T-helper 1 cell (primary cell): ENCODE measurements at regions not wholly inside any gene's neighbourhood (a gene's known extent, or its start where the extent isn't known, plus 50 kb on each side); places are given as distances from the start of the nearest gene placed in this dataset.

Experiments
- DNase-seq, 5 donors: peaks; one replicate each; pipeline ENCODE4 v3.0.0-alpha.2; 2012 to 2020

DNA sequence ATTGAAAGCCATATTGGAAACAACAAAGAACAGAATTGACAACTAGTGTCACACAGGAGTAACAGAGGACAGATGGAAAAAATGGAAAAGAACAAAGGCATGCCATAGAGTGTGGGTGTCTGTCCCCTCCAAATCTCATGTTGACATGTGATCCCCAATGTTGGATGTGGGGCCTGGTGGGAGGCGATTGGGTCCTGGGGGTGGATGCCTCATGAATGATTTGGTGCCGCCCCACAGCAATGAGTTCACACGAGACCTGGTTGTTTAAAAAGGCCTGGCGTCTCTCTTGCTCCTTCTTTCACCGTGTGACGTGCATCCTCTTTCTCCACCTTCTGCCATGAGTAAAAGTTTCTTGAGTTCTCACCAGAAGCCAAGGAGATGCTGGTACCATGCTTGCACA, 87.4 kb upstream of the GPR26 start:
- no peak for DNase-seq

DNA sequence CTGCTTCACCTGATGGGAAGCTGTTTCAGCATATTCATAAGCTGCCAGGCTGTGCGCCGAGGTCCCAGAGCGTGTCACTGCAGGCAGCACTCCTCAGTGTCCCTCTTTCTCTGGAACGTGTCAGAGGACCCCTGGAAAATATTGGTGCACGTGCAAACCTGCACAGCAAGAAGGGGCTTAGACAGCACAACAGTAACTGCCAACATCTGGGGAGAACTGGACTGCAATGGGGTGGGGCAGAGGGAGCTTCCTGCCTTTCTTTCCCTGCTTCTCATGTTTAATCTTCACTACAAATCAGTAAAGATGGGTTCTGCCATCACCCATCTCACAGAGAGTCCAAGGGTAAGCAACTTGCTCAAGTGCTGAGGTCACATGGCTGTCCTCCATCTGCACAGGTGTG, 86.5 kb upstream of the GPR26 start:
- no peak for DNase-seq

DNA sequence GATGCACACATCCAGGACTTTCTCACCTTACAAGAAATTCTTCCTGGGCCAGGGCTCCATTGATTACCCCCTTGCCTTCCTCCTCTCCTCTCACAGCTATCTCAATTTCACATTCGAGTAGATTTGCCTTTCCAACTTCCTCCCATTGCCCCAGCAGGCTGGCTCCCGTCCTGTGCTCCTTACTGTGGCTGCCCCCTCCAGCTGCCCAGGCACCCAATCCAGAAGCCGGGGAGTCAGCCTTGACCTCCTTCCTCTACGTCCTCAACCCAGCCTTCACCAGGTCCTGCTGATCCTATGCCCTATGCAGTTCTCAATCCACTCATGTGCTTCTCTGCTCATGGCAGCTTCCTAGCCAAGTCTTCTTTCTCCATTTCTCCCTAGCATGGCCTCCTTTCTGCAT, 85.7 kb upstream of the GPR26 start:
- DNase-seq = no peak

DNA sequence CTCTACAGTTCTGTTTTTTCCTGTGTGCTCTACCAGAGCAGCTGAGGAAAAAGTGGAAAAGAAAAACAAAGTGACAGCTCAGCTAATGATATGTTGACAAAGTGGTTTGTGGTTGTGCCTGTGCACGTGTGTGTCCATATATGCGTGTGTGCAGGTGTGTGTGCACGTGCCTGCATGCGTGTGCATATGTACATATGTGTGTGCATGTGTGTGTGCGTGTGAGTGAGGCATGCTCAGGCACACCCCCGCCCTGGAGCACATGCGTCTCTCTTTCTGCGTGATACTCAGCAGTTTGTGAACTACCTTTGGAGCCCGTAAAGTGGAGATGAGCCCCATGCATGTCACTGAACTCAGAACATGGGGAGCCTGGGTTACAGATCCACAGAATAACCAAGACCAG, 84.5 kb upstream of the GPR26 start:
- no peak for DNase-seq

DNA sequence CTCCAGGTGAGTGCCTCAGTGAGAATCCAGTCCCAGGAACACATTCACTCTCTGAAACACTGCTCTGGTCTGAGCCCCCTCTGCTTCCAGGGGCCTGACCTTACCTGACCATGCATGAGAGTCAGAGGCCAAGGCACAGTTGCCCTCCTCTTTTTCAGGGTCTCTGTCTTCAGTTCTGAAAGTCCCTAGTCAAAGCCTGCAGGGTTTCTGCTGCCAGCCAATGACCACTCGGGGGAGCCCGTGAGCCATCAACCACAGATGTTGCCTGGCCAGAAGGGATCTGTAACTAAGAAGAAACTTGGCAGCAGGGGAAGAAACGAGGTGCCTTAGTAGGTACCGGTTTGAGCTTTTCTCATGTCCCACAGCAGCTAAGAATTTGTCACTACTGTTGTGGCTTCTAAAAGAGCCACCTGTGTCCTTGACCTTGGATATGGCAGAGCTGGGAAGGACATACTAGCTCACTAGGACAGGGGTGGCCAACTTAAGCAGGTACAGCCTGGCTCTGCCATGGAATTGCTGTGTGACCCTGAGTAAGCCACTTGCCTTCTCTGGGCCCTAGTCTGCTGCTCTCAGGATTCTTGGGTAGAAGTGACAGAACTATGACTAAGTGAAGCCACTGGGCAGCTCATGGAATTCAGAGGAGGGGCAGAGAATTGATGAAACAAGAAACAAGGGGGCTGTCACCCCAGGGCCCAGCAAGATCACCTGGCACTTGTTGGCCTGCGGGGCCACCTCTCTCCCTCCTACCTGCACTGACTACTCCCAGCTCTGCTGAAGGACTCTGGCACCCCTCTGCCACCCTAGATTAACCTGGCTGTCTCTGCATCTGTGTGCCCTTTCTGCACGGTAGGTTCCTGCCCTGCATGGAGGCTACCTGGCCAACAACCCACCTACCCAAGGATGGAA, 83.8 kb upstream of the GPR26 start:
- peak in 4 of 5 donors; percentile 24 to 45 (median 33) for DNase-seq

DNA sequence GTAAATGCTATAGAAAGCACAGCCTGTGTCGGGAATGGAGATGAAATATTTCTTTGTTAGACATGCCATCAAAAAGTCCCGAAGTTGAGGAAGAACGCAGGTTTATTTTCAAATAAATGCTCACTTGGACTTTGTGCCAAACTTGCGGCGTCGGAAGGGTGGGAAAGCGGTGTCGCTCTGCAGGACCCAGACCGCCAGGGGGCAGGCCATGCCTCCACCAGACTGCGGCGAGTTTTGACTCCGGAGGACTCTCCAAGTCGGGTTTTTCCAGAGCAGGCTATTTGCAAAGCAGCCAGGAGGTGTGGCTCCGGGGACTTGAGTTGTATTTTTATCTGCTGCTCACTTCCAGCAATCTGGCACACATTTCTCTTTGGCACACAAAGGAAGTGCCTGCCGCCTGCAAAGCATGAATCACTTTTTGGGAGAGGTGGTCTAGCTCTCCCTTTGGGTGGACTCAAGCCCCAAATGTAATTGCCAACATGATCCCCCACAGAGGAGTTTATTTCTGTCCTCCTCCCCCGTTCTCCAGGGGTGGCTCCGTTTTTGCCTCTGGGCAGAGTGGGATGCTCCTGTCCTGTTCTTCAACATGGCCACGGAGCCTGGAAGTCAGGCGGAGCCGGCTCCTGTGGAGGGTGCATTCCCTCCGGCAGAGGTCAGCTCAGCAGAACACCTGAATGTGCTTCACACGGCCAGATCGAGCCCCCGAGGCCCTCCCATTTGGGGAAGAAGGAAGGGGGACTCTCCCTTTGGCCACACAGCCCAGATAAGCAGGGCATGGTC, 82.3 kb upstream of the GPR26 start:
- DNase-seq = peak in 1 of 5 donors; percentile 9

DNA sequence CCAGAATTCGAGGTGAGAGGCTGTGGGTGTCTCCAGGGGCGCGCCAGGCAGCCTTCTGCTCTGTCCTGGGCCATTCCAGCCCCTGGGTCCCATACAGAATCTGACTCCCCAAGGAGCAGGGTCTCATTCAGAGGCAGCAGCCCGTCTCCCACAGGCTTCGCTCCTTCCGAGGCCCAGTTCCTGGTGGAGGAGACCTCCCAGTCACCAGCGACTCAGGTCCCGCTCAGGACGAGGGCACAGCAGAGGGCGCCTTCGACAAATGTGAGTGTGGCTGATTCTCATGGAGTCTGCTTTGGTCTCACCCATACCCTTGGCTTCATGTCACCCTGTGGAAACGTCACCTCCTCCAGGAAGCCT, 81.8 kb upstream of the GPR26 start:
- DNase-seq = no peak

DNA sequence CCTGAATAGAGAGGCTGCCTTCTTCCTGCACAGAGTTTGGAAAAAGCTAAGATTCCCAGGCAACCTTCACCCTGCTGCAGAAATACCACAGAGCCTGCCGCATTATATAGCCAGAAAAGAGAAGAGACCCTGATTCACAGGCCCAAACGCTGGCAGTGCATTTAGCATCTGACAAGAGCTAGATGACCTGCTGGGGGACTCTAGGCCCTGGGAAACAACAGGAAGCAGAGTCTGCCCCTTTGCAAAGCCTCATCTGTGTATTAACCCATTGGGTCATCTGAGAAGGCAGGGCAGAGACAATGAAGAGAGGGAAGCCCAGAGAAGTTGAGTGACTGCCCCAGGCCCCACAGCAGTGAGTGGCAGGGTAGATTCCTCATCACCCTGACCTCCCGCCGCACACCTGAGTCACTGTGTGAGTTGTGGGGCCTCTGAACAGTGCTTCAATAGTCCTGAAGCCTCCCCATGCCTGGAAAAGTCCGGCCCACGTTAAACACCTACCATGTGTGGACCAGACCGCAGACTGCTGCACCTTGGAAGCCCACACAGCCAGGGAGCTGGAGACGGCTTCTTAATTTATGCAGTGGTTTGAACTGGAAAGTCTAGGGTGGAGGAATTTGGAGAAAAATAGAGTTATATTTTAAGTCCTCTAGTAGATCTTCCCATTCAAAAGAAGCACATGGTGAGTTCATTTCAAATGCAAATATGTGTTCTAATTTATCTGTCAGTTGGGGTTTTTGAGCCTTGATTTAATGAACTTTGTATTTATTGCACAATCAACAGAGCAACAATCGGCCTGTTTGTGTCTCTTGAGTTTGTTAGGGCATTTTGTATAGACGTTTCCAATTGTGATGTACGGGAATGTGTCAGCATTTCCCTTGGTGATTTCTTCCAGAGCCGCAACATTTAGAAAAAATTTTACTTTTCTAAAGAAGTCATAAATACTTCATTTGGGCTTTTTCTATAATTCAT, 80.4 kb upstream of the GPR26 start:
- no peak for DNase-seq

DNA sequence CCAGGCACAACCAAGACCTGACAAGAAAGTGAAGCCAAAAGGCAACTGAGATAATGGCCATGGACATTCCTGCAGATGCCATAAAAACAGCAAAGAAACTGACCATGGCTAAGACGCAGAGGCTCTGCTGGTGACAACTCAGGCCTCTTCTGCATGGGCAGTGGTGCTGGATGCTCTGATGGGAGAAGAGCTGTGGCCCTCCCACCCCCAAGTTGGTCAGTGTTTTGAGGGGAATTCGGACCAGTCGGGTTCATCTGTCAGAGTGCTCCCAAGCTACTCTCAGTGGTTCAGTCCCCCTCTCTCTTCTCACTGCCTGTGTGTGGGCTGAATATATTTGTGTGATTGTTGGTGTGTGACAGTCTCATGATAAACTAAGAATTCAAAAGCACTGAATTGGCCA, 79.0 kb upstream of the GPR26 start:
- DNase-seq = no peak

DNA sequence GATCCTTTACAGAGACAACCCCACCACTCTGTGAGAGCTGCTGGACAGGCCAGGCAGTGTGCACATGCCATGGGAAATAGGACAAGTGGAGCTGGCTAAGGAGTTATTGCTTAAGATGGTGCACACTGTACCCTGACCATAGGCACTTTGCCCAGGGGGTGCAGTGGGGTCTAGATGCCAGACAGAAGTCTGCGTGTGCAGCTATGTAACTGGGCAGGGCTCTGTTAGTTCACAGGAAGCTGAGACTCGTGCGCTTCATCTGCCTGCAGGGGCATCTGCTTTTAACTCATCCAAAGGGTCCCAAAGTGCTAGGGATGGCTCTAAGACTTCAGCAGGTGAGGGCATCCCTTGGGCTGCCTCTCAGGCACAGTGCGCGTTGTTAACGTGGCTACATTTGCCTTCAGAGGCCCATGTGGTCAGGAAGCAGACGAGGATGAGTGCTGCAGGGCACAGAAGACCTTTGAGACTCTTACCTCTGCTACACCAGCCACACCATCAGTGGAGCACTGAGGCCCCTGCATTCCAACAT, 77.7 kb upstream of the GPR26 start:
- DNase-seq = no peak

DNA sequence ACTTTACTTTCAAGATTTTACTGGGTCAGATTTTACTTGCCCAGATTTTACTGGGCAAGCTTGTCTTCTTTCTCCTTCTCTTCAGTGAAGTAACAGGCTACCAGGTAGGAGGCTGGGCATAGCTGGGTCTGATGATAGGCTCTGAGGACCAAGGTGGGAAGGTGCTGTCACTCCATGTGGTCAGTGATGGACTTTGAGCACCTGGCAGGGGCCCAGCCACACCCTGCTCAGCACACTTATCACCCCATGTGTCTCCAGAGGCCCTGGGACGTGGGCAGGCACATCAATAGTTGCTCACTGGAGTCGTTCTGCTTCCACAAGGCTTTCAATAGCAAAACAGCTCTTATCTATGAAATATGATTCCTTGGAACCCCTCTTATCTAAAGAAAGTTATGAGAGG, 70.5 kb upstream of the GPR26 start:
- no peak for DNase-seq

DNA sequence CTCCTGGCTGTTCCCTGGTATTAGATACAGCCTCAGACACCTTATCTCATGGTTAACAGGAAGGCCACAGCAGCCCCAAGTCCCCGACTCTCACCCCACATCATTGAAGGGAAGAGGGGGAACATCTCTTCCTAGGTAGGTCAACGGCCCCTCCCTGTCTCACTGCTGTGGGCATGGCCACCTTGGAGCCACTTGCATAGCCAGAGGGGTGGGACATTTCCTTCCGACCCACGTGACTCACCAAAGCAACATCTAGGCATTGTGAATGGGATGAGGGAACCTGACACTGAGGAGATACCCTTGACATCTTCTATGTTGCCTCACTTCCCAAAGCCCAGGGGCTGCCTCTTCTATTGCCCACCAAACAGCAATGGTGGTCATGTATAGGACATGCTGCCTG, 68.5 kb upstream of the GPR26 start:
- no peak for DNase-seq

DNA sequence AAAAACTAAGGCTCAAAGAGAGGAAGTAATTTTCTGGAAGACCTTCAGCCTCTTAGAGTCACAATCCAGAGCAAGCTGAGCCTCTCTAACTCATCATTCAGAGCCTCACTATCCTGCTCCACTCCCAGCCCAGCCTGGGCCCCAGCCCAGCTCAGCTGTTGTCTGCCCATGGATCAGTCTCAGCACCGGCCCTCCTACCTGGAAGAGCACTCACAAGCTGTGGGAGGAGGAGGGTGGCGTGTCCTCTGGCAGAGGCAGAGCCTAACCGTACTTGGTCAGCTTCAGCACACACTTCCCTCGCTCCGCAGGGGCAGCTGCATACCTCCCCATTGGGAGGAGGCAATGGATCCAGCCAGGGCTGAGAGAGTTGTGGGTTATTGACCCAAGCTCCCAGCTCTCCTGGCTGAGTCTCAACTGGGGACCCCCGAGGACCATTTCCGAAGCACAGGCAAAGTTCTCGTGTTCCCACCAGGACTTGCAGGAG, 66.7 kb upstream of the GPR26 start:
- no peak for DNase-seq

DNA sequence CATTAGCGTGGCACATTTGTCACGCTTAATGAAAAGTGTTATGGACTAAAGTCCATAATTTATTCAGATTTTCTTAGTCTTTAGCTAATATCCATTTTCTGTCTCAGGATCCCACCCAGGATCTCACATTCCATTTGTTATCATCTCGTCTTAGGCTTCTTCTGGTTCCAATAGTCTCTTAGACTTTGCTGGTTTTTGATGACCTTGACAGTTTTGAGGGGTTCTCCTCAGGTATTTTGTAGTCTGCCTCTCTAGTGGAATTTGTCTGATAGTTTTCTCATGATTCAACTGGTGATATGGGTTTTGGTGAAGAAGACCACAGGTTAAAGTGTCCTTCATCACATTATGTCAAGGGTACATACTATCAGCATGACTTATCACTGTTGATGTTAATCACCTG, 66.0 kb upstream of the GPR26 start:
- DNase-seq = no peak

DNA sequence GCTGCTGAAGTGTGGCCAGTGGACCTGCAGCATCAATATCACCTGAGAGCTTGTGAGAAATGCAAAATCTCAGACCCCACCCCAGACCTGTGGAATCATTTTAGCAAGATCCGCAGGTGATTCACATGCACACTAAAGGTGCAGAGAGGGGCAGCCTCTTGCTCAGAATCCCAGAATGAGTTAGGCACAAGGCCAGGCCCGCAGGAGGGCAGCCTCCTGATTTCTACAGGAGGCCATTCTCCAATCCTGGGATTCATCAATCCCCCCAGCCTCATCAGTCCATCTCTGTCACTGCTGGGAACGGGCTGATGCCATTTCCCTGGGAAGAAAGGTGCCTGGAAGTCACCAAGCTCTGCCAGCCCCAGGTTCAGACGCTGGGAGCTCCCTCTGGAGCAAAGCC, 63.0 kb upstream of the GPR26 start:
- no peak for DNase-seq

DNA sequence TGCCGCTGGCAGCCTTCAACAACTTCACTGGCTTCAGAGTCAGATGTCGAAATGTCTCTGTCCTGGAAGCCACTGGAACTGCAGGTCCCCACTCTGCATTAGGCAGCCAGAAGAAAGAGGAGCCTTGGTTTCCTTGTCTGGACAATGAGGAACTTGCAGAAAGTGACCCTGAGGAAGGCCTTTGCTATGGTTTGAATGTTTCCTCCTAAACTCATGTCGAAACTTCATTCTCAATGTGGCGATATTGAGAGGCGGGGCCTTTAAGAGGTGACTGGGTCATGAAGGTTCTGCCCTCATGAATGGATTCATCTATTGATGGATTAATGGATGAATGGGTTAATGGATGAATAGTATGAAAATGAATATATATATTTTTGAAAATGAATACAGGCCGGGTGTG, 61.6 kb upstream of the GPR26 start:
- no peak for DNase-seq

DNA sequence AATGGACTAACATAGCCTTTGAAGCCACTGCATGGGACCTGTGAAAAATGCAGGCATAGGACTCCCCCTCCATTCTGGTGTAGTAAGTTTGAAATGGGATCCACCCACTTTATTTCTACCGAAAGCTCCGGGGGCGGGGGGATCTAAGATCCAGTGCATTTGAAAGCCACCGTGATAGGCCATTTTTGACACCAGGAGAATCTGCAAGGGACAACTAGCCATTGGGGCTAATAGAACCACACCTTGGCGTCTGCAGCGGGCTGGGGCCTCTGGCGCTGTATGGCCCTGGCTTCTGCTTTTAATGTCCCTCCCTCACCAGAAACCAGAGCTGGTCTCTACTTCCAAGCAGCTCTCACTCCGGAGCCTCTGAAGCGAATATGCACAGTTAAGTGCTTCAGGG, 60.1 kb upstream of the GPR26 start:
- no peak for DNase-seq

DNA sequence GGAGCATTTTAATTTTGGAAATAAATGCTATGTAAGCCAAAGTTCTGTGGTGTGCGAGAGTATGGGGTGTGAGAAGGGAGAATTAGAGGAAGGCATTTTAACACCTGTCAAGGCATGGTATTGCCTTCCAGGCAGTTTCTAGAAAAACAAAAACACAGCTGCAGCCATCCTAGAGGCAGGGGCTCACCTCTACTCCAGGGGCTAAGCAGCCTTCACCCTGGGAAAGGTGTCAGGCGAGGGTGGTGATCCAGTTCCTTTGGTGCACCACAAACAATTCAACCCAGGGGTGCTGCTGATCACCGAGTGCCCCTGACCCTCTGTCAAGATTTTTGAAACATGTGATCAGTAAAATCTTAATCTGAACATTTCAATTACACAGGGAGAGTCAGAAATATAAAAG, 59.2 kb upstream of the GPR26 start:
- DNase-seq = no peak

DNA sequence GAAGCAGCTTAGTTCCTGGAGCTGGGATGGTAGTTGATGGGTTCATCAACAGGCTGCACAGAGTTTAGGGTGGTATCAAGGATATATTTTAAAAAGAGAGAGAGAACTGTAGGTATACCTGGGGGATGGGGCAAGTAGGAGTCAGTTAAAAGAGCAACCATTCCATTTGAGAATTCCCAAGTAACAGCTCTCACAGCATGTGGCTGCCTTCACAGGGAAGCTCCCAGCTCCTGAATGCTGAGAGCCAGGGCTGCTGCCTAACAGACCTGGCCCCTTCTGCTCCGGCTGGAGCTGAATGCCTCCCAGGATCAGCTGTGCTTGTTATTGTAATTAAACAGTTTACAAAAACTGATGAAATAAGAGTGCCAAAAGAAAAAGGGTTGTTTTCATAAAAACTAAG, 58.8 kb upstream of the GPR26 start:
- DNase-seq = no peak

DNA sequence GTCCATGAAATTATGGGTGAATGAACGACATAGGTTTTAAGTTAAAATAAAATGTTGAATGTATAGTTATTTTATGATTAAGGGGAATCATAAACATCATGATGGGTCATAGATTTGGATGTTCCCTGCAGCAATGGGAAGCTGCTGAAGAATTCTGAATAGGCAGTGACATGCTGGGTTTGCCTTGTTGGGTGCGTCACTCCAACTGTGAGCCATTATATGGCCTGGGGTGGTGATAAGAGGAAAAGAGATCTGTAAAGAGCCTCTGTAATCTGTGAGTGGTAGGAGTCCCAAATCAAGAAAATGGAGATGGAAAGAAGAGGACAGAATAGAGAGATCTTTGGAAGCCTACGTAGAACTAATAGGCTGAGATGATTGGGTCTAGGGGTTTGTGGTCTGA, 58.1 kb upstream of the GPR26 start:
- no peak for DNase-seq

DNA sequence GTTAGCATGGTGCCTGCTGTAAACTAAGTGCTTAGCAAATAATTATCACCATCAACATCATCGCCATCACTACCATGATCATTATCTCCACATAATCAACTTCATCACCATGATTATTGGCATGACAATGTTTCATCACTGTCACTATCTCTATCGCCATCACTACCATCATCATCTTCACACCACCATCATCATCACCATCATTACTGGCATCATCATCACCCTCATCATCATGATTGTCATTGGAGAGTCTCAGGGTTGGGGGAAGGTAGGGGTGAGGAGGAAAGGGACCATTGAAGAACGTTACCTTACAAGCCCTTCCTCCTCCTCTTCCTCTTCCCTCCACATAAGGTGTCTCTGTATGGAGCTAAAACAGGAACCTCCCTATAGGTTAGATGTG, 54.9 kb upstream of the GPR26 start:
- no peak for DNase-seq

DNA sequence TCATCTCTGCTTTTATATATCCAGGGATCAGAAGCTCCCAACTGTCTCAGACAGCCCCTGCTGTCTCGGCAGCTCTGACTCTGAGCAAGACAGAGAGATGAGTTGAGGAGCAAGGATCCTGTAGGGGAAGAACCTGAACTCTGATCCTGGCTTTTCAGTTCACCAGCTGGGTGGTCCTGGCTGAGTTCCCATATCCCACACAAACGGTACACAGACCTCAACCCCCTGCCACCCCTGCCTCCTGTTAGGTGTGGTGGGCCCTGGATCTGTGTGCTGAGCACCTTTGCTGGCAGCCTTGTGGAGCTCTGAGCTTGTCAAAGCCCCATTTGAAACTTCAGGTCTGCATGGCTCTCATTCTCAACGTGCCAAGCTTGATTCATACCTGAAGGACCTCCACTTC, 54.3 kb upstream of the GPR26 start:
- no peak for DNase-seq

DNA sequence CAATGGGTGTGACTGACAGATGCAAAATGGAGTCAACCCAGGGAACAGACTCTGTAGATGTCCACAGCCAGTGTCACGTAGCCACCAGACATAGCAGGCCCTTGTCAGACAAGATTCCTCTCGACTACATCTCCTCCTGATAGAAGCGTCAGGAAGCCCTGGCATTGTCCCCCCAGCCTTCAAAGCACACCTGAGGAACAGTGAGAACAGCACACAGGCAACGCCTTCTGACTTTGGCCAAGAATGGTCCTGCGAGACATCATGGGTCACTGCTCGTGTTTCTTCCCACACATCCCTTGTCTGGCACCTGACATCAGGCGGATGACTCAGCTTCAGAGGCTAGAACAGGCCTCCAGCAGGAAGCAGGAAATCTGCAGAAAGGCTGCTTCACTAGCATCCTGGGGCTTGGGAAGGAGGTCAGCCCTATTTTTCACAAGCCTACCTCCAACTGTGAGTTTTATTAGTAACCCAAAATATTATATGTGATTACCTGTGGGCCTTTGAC, 52.8 kb upstream of the GPR26 start:
- DNase-seq = no peak
